ENCODE measurements at regions not wholly inside any gene's neighbourhood (a gene's known extent, or its start where the extent isn't known, plus 50 kb on each side); places are given as distances from the start of the nearest gene placed in this dataset.

- TF ChIP-seq CTCF (conservative IDR thresholded peaks at IDR 0.05; ENCODE audit: low read depth, low read length) (no peak), EZH2 (IDR thresholded peaks at IDR 0.05; ENCODE audit: borderline replicate concordance, low read depth, low read length, poor library complexity, severe bottlenecking) (no peak)
Measured at GRCh38 chr2:234425639-234426603, 71.0 kb downstream of the ARL4C start.
